NCI-H345 treated with DMSO at 0.1 percent for 48 hours (cell line): ENCODE measurements at regions not wholly inside any gene's neighbourhood (a gene's known extent, or its start where the extent isn't known, plus 50 kb on each side); places are given as distances from the start of the nearest gene placed in this dataset.

Experiments used
- DNase-seq: peaks from one replicate; lab custom pipeline; 2025; ENCODE audit not compliant: unreplicated experiment; lab: John Stamatoyannopoulos, UW

- DNase-seq = no peak
These were observed 360.3 kb upstream of the TBL1XR1 start for GRCh38 chr3:177557548-177557947.

GRCh38 chr3:177561365-177561764 is 364.1 kb upstream of the TBL1XR1 start:
- no peak for DNase-seq

GRCh38 chr3:177561769-177562392 is 364.6 kb upstream of the TBL1XR1 start:
- DNase-seq = no peak

GRCh38 chr3:177563243-177563780 is 366.0 kb upstream of the TBL1XR1 start:
- no peak for DNase-seq

- DNase-seq = no peak
These were observed 366.5 kb upstream of the TBL1XR1 start for GRCh38 chr3:177563792-177564191.

GRCh38 chr3:177565981-177566380 is 368.7 kb upstream of the TBL1XR1 start:
- DNase-seq = no peak

- DNase-seq = no peak
These were observed 370.6 kb upstream of the TBL1XR1 start for GRCh38 chr3:177567833-177568232.

GRCh38 chr3:177569193-177569592 is 371.9 kb upstream of the TBL1XR1 start:
- no peak for DNase-seq

GRCh38 chr3:177569875-177570657 is 372.8 kb upstream of the TBL1XR1 start:
- DNase-seq = no peak

GRCh38 chr3:177571271-177571943 is 374.1 kb upstream of the TBL1XR1 start:
- DNase-seq = no peak

GRCh38 chr3:177571944-177572315 is 374.6 kb upstream of the TBL1XR1 start:
- DNase-seq = no peak

- DNase-seq = peak; percentile 8
These were observed 377.1 kb upstream of the TBL1XR1 start for GRCh38 chr3:177574222-177574856.

- no peak for DNase-seq
These were observed 379.5 kb upstream of the TBL1XR1 start for GRCh38 chr3:177576746-177577145.

- no peak for DNase-seq
These were observed 381.2 kb upstream of the TBL1XR1 start for GRCh38 chr3:177578488-177578887.

- DNase-seq = no peak
These were observed 382.1 kb upstream of the TBL1XR1 start for GRCh38 chr3:177579419-177579818.

- DNase-seq = no peak
These were observed 383.2 kb upstream of the TBL1XR1 start for GRCh38 chr3:177580437-177580836.

GRCh38 chr3:177585271-177585670 is 388.0 kb upstream of the TBL1XR1 start:
- DNase-seq = no peak

GRCh38 chr3:177589041-177589650 is 391.9 kb upstream of the TBL1XR1 start:
- no peak for DNase-seq

GRCh38 chr3:177589911-177590381 is 392.7 kb upstream of the TBL1XR1 start:
- DNase-seq = peak; percentile 53

GRCh38 chr3:177590826-177591225 is 393.5 kb upstream of the TBL1XR1 start:
- DNase-seq = no peak

- no peak for DNase-seq
These were observed 394.1 kb upstream of the TBL1XR1 start for GRCh38 chr3:177591379-177591778.
